Neuronal stem cell (in vitro differentiated cells): ENCODE measurements at regions not wholly inside any gene's neighbourhood (a gene's known extent, or its start where the extent isn't known, plus 50 kb on each side); places are given as distances from the start of the nearest gene placed in this dataset.

ENCODE experiments used
- DNase-seq: peaks from one replicate; pipeline ENCODE4 v3.0.0-alpha.2; 2013; ENCODE audit warnings: low spot score
- H2AFZ ChIP-seq: one replicate; pipeline ENCODE4 v1.6.1; 2013; ENCODE audit warnings: mild to moderate bottlenecking, low read length, inconsistent platforms
- H2AK5ac ChIP-seq: 2 replicates; pipeline ENCODE4 v1.6.1; 2013; ENCODE audit warnings: low read depth, mild to moderate bottlenecking, inconsistent platforms, low read length, moderate library complexity, mixed read lengths
- H2BK120ac ChIP-seq: 2 replicates; pipeline ENCODE4 v1.6.1; 2013; ENCODE audit warnings: low read depth, mild to moderate bottlenecking, inconsistent platforms, low read length, moderate library complexity, mixed read lengths
- H2BK12ac ChIP-seq: one replicate; pipeline ENCODE4 v1.6.1; 2013; ENCODE audit warnings: low read length, inconsistent platforms
- H2BK15ac ChIP-seq: 2 replicates; pipeline ENCODE4 v1.6.1; 2013; ENCODE audit warnings: mild to moderate bottlenecking, low read length, inconsistent platforms, mixed read lengths
- H2BK5ac ChIP-seq: one replicate; pipeline ENCODE4 v1.6.1; 2013; ENCODE audit warnings: inconsistent platforms, mild to moderate bottlenecking, low read length, moderate library complexity
- H3K14ac ChIP-seq: one replicate; pipeline ENCODE4 v1.6.1; 2013; ENCODE audit warnings: low read length, inconsistent platforms
- H3K18ac ChIP-seq: 2 replicates; pipeline ENCODE4 v1.6.1; 2013; ENCODE audit warnings: low read length, inconsistent platforms
- H3K23ac ChIP-seq: 2 replicates; pipeline ENCODE4 v1.6.1; 2013; ENCODE audit warnings: low read depth, mild to moderate bottlenecking, mixed read lengths, low read length, inconsistent platforms; ENCODE audit not compliant: poor library complexity
- H3K27ac ChIP-seq: replicated peaks from 3 replicates; pipeline ENCODE4 v1.5.1; 2013; ENCODE audit warnings: low read length, inconsistent platforms
- H3K27me3 ChIP-seq, 3 experiments: 2 replicates each; pipeline ENCODE4 v1.6.1; 2013; ENCODE audit warnings: low read length in 3 of 3, mild to moderate bottlenecking in 2 of 3, inconsistent platforms in 1 of 3, low read depth in 1 of 3, mixed read lengths in 1 of 3, moderate library complexity in 1 of 3; ENCODE audit not compliant: control insufficient read depth in 3 of 3, insufficient read depth in 3 of 3
- H3K36me3 ChIP-seq, 2 donors: replicated peaks in 1 of 2; 2 replicates each; pipeline ENCODE4 v1.6.1; 2013; ENCODE audit warnings: low read length in 2 of 2; ENCODE audit not compliant: control insufficient read depth in 2 of 2, insufficient read depth in 2 of 2
- H3K4ac ChIP-seq: 2 replicates; pipeline ENCODE4 v1.6.1; 2013; ENCODE audit warnings: inconsistent platforms, mild to moderate bottlenecking, low read length, moderate library complexity
- H3K4me1 ChIP-seq, 2 donors: 1 replicate in 1 of 2; 2 replicates in 1 of 2; pipeline ENCODE4 v1.6.1; 2013; ENCODE audit warnings: low read length in 2 of 2, low read depth in 1 of 2; ENCODE audit not compliant: control insufficient read depth in 2 of 2, insufficient read depth in 1 of 2
- H3K4me2 ChIP-seq: one replicate; pipeline ENCODE4 v1.6.1; 2013; ENCODE audit warnings: mild to moderate bottlenecking, low read length, inconsistent platforms; ENCODE audit not compliant: insufficient read depth, poor library complexity, severe bottlenecking
- H3K4me3 ChIP-seq, 2 donors: 2 replicates each; pipeline ENCODE4 v1.5.1; 2013; ENCODE audit warnings: low read length in 2 of 2, mild to moderate bottlenecking in 2 of 2, inconsistent platforms in 1 of 2, moderate library complexity in 1 of 2
- H3K79me1 ChIP-seq: one replicate; pipeline ENCODE4 v1.6.1; 2013; ENCODE audit warnings: low read depth, mild to moderate bottlenecking, inconsistent platforms, low read length, moderate library complexity
- H3K9ac ChIP-seq: one replicate; pipeline ENCODE4 v1.6.1; 2013; ENCODE audit warnings: mild to moderate bottlenecking, low read depth, low read length, inconsistent platforms; ENCODE audit not compliant: poor library complexity
- H3K9me3 ChIP-seq, 2 donors: replicated peaks in 1 of 2; 2 replicates each; pipeline versions ENCODE3 to v1.6.1; 2013; ENCODE audit warnings: low read length in 2 of 2, mild to moderate bottlenecking in 2 of 2, inconsistent platforms in 1 of 2, low read depth in 1 of 2, mixed read lengths in 1 of 2, moderate library complexity in 1 of 2; ENCODE audit not compliant: control insufficient read depth in 2 of 2, insufficient read depth in 1 of 2
- H4K8ac ChIP-seq: one replicate; pipeline ENCODE4 v1.6.1; 2013; ENCODE audit warnings: low read depth, mild to moderate bottlenecking, inconsistent platforms, low read length, moderate library complexity
- H4K91ac ChIP-seq: one replicate; pipeline ENCODE4 v1.6.1; 2013; ENCODE audit warnings: low read length, low read depth, mild to moderate bottlenecking, inconsistent platforms; ENCODE audit not compliant: poor library complexity
- WGBS, 2 donors: extraction: QIAGEN DNeasy Blood & Tissue Kit; methylation state at CpG; one replicate each; pipeline ENCODE4 v1.1.7; 2013; ENCODE audit warnings: missing lambda C conversion rate in 2 of 2, mixed read lengths in 1 of 2; ENCODE audit not compliant: insufficient read length in 2 of 2, insufficient replicate concordance in 1 of 2; ENCODE audit errors: extremely low coverage in 2 of 2; 5-methylcytosine and 5-hydroxymethylcytosine counted together

DNA sequence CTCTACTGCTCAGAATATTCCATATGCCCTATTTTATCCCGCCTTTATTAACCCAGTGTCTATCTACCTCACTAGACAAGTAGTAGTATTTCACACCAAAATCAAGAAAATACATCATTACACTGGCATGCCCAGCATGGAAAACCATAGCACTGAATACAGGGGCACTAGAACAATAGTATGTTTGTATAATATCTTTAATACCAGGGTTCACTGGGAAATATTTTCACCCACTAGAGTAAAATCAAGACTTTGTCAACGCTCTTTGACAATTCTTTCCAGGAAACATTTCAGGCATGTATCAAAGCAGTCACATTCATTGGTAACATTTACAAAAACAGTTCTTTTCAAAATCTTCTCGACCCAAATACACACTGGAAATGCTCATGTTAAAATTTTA is 119.3 kb upstream of the BEND6 start:
- Histone ChIP-seq H3K4me1 (peaks cover 4 to 11% of the 10 kb centered on the region in 2 donors), H4K91ac (no peak overlapping the region), H2BK12ac (no peak overlapping the region), H3K9me3 (peaks cover 0 to 2% of the 10 kb centered on the region in 2 donors), H2BK15ac (no peak overlapping the region), H4K8ac (no peak overlapping the region), H3K27me3 (no peaks in the 10 kb centered on the region), H2AFZ (no peak overlapping the region), H3K27ac (no peak overlapping the region), H3K14ac (no peak overlapping the region), H3K4ac (no peak overlapping the region), H3K4me2 (no peak overlapping the region), H2AK5ac (no peak overlapping the region), H3K36me3 (no peaks in the 10 kb centered on the region), H2BK5ac (no peak overlapping the region), H3K23ac (no peak overlapping the region), H3K4me3 (no peak overlapping the region), H3K9ac (no peak overlapping the region), H2BK120ac (no peak overlapping the region), H3K18ac (no peak overlapping the region), H3K79me1 (no peaks in the 10 kb centered on the region)
- DNase-seq: no peak
- WGBS, 2 donors: no CpG with 5 or more reads among the region's 3 CpGs

- no CpG with 5 or more reads among the region's 1 CpG for WGBS, 2 donors
- Histone ChIP-seq H3K18ac (no peak overlapping the region), H2AFZ (no peak overlapping the region)
Observed at GRCh38 chr6:56833873-56834272, 121.0 kb upstream of the BEND6 start.

DNA sequence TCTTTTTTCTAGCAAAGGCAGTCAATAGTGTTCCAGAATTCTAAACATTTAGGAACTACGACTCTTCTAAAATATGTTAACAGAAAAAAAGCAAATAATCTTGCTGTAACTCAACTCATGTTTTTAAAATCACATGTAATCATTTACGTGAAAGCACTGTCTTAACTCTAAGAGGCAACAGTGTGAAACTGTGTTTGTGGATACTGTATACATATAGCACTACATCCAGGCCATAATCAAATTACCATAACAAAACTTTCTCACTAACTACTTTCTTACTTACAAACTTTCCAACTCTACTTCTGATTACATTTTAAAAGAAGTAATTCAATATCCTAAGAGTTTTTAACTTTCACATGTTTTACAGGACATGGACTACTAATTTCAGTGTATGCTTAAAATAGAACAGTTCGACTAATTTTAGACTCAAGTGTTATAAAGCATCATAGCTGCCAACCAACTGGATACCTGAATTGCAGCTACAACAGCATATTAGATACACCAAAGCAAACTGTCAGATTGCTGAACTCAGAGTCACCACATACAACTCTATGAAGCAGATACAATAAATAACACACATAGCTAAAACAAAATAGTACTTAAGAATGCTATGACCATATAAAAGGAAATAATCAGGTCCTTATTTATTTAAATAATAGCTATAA is 121.6 kb upstream of the BEND6 start:
- Histone ChIP-seq H4K91ac (no peak overlapping the region), H3K27ac (no peak overlapping the region), H3K14ac (no peak overlapping the region), H4K8ac (no peak overlapping the region), H2BK120ac (no peak overlapping the region), H3K23ac (no peak overlapping the region), H3K36me3 (no peaks in the 10 kb centered on the region), H3K27me3 (no peaks in the 10 kb centered on the region), H3K9ac (no peak overlapping the region), H3K4me3 (no peak overlapping the region), H3K4me2 (no peak overlapping the region), H3K9me3 (peaks cover 0 to 2% of the 10 kb centered on the region in 2 donors), H2BK5ac (no peak overlapping the region), H3K4me1 (peaks cover 7% of the 10 kb centered on the region in 2 donors), H3K18ac (no peak overlapping the region), H2BK12ac (no peak overlapping the region), H2AK5ac (no peak overlapping the region), H2AFZ (no peak overlapping the region), H3K4ac (no peak overlapping the region), H3K79me1 (no peaks in the 10 kb centered on the region), H2BK15ac (no peak overlapping the region)
- no CpG with 5 or more reads among the region's 3 CpGs for WGBS, 2 donors
- no peak for DNase-seq

More at GRCh38 chr6:56833873-56834272, 121.0 kb upstream of the BEND6 start:
- peaks cover 4 to 7% of the 10 kb centered on the region in 2 donors for H3K4me1 ChIP-seq
- H3K4ac ChIP-seq: no peak overlapping the region
- H3K23ac ChIP-seq: no peak overlapping the region
- H2BK120ac ChIP-seq: no peak overlapping the region
- no peak overlapping the region for H4K8ac ChIP-seq
- H3K27ac ChIP-seq: no peak overlapping the region
- no peaks in the 10 kb centered on the region for H3K27me3 ChIP-seq
- no peak overlapping the region for H3K9ac ChIP-seq
- H2BK5ac ChIP-seq: no peak overlapping the region
- H2BK15ac ChIP-seq: no peak overlapping the region
- no peaks in the 10 kb centered on the region for H3K79me1 ChIP-seq
- no peak for DNase-seq
- no peak overlapping the region for H3K4me3 ChIP-seq
- no peak overlapping the region for H2BK12ac ChIP-seq
- H2AK5ac ChIP-seq: no peak overlapping the region
- no peaks in the 10 kb centered on the region for H3K36me3 ChIP-seq
- H3K14ac ChIP-seq: no peak overlapping the region
- peaks cover 0 to 2% of the 10 kb centered on the region in 2 donors for H3K9me3 ChIP-seq
- H3K4me2 ChIP-seq: no peak overlapping the region
- H4K91ac ChIP-seq: no peak overlapping the region

GRCh38 chr6:56832225-56832624 is 122.7 kb upstream of the BEND6 start:
- Histone ChIP-seq H3K18ac (no peak overlapping the region), H3K4me2 (no peak overlapping the region), H3K23ac (no peak overlapping the region), H3K36me3 (no peaks in the 10 kb centered on the region), H3K27ac (no peak overlapping the region), H2BK5ac (no peak overlapping the region), H2AK5ac (no peak overlapping the region), H3K4ac (no peak overlapping the region), H2AFZ (no peak overlapping the region), H2BK120ac (no peak overlapping the region), H3K9me3 (peaks cover 0 to 2% of the 10 kb centered on the region in 2 donors), H4K8ac (no peak overlapping the region), H2BK15ac (no peak overlapping the region), H3K4me1 (peaks cover under 1 to 6% of the 10 kb centered on the region in 2 donors), H3K79me1 (no peaks in the 10 kb centered on the region), H3K4me3 (no peak overlapping the region), H3K27me3 (no peaks in the 10 kb centered on the region), H4K91ac (no peak overlapping the region), H3K9ac (no peak overlapping the region), H3K14ac (no peak overlapping the region), H2BK12ac (no peak overlapping the region)
- no peak for DNase-seq
- WGBS, 2 donors: no CpG with 5 or more reads among the region's 3 CpGs
